DND-41 (cell line): ENCODE measurements at regions not wholly inside any gene's neighbourhood (a gene's known extent, or its start where the extent isn't known, plus 50 kb on each side); places are given as distances from the start of the nearest gene placed in this dataset.

Experiments used
- EZH2 ChIP-seq: IDR thresholded peaks from 3 replicates; pipeline ENCODE4 v1.6.1; 2012; ENCODE audit warnings: borderline replicate concordance, low read depth, mild to moderate bottlenecking, moderate library complexity, low read length, inconsistent platforms; ENCODE audit not compliant: severe bottlenecking
- TF ChIP-seq, protein P1 (sequence below): IDR thresholded peaks from 2 replicates; pipeline ENCODE4 v1.5.1; 2012; ENCODE audit warnings: borderline replicate concordance, low read length, moderate library complexity, mild to moderate bottlenecking; ENCODE audit not compliant: poor library complexity, severe bottlenecking; ENCODE audit errors: extremely low read depth

DNA sequence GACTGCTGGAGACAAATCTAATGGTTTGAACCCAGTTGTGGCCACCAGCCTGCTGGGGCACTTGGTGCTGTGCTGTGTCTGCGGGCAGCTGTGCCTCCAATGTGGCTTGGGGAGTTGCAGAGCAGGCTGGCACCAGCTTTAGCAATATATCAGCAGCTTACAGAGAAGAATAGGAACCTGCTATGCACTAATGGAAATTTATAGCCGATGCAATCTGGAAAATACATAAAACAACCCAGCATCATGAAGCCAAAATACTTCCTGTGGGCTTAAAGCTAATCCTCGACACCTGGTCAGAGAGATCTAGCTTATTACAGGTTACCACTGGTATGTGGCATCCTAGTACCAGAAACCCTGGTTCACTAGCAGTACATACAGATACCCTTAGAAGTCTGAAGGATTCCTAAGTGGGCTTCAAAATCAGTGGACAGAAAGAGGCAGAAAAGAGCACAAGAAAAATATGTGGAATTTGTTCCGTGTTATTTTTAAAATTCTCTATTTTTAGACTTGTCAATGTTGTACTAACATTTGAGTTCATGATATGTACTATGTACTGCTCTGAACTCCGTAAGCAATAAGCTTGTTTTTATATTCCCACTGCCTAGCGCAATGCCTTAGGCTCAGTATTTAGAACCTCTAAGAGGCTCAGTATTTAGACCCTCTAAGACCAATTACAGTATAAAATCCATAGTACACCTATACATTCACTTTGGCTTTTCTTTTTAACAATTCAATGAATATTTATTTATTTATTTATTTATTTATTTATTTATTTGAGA is 194.7 kb downstream of the UXS1 start:
- TF ChIP-seq, protein P1, sequence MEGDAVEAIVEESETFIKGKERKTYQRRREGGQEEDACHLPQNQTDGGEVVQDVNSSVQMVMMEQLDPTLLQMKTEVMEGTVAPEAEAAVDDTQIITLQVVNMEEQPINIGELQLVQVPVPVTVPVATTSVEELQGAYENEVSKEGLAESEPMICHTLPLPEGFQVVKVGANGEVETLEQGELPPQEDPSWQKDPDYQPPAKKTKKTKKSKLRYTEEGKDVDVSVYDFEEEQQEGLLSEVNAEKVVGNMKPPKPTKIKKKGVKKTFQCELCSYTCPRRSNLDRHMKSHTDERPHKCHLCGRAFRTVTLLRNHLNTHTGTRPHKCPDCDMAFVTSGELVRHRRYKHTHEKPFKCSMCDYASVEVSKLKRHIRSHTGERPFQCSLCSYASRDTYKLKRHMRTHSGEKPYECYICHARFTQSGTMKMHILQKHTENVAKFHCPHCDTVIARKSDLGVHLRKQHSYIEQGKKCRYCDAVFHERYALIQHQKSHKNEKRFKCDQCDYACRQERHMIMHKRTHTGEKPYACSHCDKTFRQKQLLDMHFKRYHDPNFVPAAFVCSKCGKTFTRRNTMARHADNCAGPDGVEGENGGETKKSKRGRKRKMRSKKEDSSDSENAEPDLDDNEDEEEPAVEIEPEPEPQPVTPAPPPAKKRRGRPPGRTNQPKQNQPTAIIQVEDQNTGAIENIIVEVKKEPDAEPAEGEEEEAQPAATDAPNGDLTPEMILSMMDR: no peak
- TF ChIP-seq EZH2: no peak
